ENCODE measurements at regions not wholly inside any gene's neighbourhood (a gene's known extent, or its start where the extent isn't known, plus 50 kb on each side); places are given as distances from the start of the nearest gene placed in this dataset.

DNA sequence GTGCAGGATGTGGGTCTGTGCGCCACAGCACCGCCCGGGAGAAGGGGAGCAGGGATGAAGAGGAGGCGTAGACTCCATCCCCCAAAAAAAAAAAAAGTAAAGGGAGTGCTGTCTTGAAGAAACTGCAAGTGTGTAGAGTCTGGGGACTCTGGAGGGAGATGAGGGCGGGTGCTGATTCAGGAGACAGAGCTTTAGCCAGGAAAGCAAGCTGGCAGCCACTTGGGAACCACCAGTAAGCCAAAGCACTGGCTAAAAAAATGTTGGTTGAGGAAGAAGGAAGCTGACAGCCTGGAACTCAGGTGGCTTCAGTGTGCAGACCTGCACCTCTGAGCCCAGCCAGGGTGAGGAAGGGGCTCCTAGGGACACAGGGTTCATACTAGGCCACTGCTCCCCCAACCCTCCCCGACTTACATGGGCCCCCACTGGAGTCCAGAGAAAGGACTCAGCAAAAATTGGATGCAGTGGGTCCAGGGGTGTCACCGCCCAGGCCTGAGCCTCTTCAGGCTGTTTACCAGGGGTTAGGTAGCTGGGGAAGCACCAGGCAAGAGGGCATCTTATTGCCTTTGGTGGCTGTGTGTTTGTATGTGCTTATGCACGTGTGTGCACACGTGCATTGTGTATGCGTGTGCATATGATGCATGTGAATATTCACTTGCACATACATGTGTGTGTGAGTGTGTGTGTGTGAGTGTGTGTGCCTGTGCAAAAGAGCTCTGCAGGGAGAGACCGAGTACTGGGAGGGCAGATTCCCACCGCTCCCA, 153.5 kb upstream of the MLN start:
- 94% methylated on average over 12 of the region's 12 CpGs for WGBS
- Histone ChIP-seq H3K27me3 (replicated peaks; ENCODE audit: insufficient read depth) (no peaks in the 10 kb centered on the region), H3K36me3 (no peaks in the 10 kb centered on the region), H3K4me3 (no peak overlapping the region), H3K9me3 (no peaks in the 10 kb centered on the region), H3K27ac (no peak overlapping the region), H3K4me1 (replicated peaks) (no peaks in the 10 kb centered on the region)
- no peak for DNase-seq (ENCODE audit: low spot score)
- no peak for TF ChIP-seq POLR2A (IDR thresholded peaks at IDR 0.05)
- TF ChIP-seq POLR2AphosphoS5 (IDR thresholded peaks at IDR 0.05): no peak
- TF ChIP-seq, protein P1, sequence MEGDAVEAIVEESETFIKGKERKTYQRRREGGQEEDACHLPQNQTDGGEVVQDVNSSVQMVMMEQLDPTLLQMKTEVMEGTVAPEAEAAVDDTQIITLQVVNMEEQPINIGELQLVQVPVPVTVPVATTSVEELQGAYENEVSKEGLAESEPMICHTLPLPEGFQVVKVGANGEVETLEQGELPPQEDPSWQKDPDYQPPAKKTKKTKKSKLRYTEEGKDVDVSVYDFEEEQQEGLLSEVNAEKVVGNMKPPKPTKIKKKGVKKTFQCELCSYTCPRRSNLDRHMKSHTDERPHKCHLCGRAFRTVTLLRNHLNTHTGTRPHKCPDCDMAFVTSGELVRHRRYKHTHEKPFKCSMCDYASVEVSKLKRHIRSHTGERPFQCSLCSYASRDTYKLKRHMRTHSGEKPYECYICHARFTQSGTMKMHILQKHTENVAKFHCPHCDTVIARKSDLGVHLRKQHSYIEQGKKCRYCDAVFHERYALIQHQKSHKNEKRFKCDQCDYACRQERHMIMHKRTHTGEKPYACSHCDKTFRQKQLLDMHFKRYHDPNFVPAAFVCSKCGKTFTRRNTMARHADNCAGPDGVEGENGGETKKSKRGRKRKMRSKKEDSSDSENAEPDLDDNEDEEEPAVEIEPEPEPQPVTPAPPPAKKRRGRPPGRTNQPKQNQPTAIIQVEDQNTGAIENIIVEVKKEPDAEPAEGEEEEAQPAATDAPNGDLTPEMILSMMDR (IDR thresholded peaks at IDR 0.05): no peak
- intact Hi-C loops (cut with DNase I): no loop called here

DNA sequence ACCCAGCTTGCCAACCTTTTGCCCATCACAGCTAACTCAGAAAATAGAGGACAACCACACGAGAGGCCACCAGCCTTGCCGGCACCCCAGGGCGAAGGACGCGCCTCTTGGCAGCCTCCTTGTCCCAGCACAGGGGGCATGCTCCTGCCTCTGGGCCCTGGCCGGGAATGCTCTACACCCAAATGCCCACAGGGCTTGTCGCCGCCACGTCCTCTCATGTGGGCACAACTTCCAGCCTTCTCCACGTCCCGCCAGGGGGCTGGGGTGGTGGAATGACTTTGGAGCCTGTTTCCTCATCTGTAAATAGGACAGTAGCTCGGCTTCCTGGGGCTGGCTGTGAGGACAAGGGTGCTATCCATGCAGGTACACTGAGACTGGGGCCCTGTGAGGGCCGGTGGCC, 152.4 kb upstream of the MLN start:
- Histone ChIP-seq H3K9me3 (no peaks in the 10 kb centered on the region), H3K4me3 (no peak overlapping the region), H3K27ac (no peak overlapping the region), H3K27me3 (replicated peaks; ENCODE audit: insufficient read depth) (no peaks in the 10 kb centered on the region), H3K36me3 (no peaks in the 10 kb centered on the region), H3K4me1 (replicated peaks) (no peaks in the 10 kb centered on the region)
- WGBS: 88% methylated on average over 13 of the region's 13 CpGs
- intact Hi-C loops (cut with DNase I): no loop called here
- no peak for DNase-seq (ENCODE audit: low spot score)
- no peak for TF ChIP-seq POLR2AphosphoS5 (IDR thresholded peaks at IDR 0.05)
- no peak for TF ChIP-seq POLR2A (IDR thresholded peaks at IDR 0.05)
- TF ChIP-seq, protein P1 (IDR thresholded peaks at IDR 0.05): no peak

DNA sequence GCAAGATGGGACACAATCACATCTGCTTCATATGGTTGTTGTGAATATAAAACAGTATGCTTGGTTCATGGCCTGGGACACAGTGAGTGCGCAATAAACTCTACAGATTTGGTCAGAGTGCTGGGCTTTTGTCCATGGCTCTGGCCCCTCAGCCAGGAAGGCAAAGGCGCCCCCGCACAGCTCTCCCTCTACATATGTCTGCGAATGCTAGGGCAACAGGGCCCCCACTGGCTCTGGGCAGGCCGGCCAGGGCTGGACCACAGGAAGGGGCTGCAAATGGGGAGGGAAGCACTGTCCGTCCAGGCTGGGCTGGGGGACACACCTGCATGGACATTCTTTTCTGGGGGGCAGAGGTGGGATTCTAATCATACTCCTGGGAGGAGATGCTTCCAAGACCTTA, 151.8 kb upstream of the MLN start:
- H3K4me1 ChIP-seq (replicated peaks): no peaks in the 10 kb centered on the region
- no peaks in the 10 kb centered on the region for H3K9me3 ChIP-seq
- H3K4me3 ChIP-seq: no peak overlapping the region
- no peaks in the 10 kb centered on the region for H3K27me3 ChIP-seq (replicated peaks; ENCODE audit: insufficient read depth)
- H3K36me3 ChIP-seq: no peaks in the 10 kb centered on the region
- intact Hi-C loops (cut with DNase I): no loop called here
- no peak for DNase-seq (ENCODE audit: low spot score)
- WGBS: 89% methylated on average over 6 of the region's 6 CpGs
- no peak overlapping the region for H3K27ac ChIP-seq
- TF ChIP-seq, protein P1 (IDR thresholded peaks at IDR 0.05): no peak
- TF ChIP-seq POLR2A (IDR thresholded peaks at IDR 0.05) (no peak), POLR2AphosphoS5 (IDR thresholded peaks at IDR 0.05) (no peak)

DNA sequence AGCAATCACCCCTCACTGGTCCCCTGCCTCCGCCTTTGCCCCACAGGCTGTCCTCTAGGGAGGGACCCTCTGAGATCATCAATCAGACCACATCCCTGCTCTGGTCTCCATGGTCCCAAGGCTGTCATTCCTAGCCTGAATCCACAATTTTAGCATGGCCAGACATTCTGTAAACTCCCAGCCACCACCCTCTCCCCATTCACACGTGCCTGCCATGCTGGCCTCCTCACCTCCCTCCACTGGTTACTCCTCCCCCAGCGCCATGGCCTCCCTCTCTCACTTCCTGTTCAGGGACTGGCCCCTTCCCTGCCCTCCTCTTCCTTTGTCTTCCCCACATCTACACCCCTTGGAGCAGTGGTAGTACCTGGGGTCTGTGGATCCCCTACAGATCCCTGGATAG, 150.7 kb upstream of the MLN start:
- H3K27me3 ChIP-seq (replicated peaks; ENCODE audit: insufficient read depth): no peaks in the 10 kb centered on the region
- intact Hi-C loops (cut with DNase I): no loop called here

More for the DNA sequence above, 150.7 kb upstream of the MLN start:
- 57% methylated on average over 3 of the region's 3 CpGs for WGBS
- no peaks in the 10 kb centered on the region for H3K36me3 ChIP-seq
- H3K4me1 ChIP-seq (replicated peaks): no peaks in the 10 kb centered on the region
- no peak overlapping the region for H3K4me3 ChIP-seq
- TF ChIP-seq, protein P1 (IDR thresholded peaks at IDR 0.05): no peak
- no peak for TF ChIP-seq POLR2AphosphoS5 (IDR thresholded peaks at IDR 0.05)
- no peak for TF ChIP-seq POLR2A (IDR thresholded peaks at IDR 0.05)
- H3K27ac ChIP-seq: no peak overlapping the region
- DNase-seq (ENCODE audit: low spot score): no peak
- no peaks in the 10 kb centered on the region for H3K9me3 ChIP-seq
